Stimulated activated memory B cell treated with anti-CD40 and anti-IgM and Interleukin-4, amounts not matched to agents 10 μg/mL and 1 μg/mL and 100 μg/mL, for 72 hours (primary cell): ENCODE measurements at regions not wholly inside any gene's neighbourhood (a gene's known extent, or its start where the extent isn't known, plus 50 kb on each side); places are given as distances from the start of the nearest gene placed in this dataset.
"Not testable (repeated sequence)": the region's sequence is repeated elsewhere in the genome, so short reads cannot be mapped to it uniquely, and the experiment has no call there.

Source experiments
- ATAC-seq: fragments of 150-1000 bp; cut with Tn5 transposase; 2 replicates; pipeline ENCODE4 v1.10.0; 2021
- H3K27ac Mint-ChIP-seq: one replicate; pipeline ENCODE4 v1.8.0; 2022; ENCODE audit warnings: mild to moderate bottlenecking, mixed read lengths
- H3K27me3 Mint-ChIP-seq: one replicate; pipeline ENCODE4 v1.8.0; 2022; ENCODE audit warnings: mixed read lengths
- H3K36me3 Mint-ChIP-seq: one replicate; pipeline ENCODE4 v1.8.0; 2022; ENCODE audit warnings: mixed read lengths
- H3K4me1 Mint-ChIP-seq: one replicate; pipeline ENCODE4 v1.8.0; 2022; ENCODE audit warnings: mixed read lengths
- H3K4me3 Mint-ChIP-seq: one replicate; pipeline ENCODE4 v1.8.0; 2022; ENCODE audit warnings: mild to moderate bottlenecking, moderate library complexity, mixed read lengths
- H3K9me3 Mint-ChIP-seq: one replicate; pipeline ENCODE4 v1.8.0; 2022; ENCODE audit warnings: mixed read lengths

DNA sequence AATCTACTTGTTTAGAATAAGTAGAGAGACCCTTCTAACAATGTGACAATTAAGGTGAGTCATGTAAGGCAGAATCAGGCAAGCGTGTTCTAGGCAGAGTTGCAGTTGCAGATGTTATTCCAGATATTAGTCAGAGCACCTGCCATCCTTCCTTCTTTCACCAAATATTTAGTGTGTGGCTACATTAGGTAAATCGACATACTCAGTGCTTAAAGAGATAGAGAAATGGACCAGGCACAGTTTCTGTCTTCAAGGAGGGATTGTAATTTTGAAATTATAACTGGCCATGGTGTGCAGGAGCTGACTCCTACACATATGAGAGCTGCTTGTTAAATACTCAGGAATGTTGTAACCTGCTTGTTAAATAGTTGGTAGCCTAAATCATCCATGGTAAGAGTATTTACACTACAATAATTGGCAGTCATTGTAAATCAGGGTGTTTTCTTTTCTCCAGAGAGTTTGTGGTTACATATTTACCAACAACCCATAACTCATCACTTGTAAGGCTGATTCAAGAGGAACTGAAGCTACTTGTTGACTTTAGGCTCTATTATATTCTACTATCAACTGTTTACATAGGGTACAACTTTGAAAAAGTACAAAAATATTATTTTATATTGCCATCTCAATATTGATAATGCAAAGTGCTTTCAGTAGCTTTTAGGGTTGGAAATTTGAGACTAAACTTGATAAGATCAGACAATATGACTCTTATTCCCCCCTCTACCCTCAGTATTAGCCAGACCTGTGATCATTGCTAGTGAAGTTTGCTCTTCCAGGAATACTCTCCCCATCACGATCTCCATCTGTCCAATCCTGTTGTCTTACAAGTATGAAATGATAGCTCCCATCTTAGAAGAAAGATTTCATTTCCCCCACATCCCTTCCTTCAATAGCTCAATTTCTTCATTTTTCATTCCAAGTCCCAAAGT is 607.1 kb downstream of the COL12A1 start:
- ATAC-seq: peak; percentile 76
- Mint-ChIP-seq H3K4me1 (peaks cover 6% of the 10 kb centered on the region), H3K27me3 (no peaks in the 10 kb centered on the region), H3K4me3 (no peak overlapping the region), H3K27ac (no peak overlapping the region), H3K36me3 (no peaks in the 10 kb centered on the region), H3K9me3 (no peaks in the 10 kb centered on the region)

DNA sequence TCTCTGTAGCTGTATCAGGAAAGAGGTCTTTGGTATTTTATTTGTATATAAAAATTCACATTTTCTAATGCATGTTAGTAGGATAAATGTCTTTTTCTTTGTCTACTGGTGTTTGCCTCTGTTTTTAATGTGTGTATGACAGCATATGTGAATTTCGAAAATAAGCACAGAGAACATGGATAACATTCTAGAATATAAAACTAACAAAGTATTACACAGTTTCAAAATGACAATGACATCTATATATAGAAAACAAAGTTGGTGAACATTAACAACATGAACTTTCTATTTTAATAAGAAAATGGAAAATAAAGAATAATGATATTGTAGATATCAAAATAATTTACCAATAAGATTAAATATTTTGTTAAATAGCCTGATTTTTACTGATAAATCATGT is 608.0 kb downstream of the COL12A1 start:
- H3K9me3 Mint-ChIP-seq: peaks cover 3% of the 10 kb centered on the region
- H3K4me3 Mint-ChIP-seq: no peak overlapping the region
- no peaks in the 10 kb centered on the region for H3K36me3 Mint-ChIP-seq
- no peak overlapping the region for H3K27ac Mint-ChIP-seq
- peaks cover 6% of the 10 kb centered on the region for H3K4me1 Mint-ChIP-seq
- H3K27me3 Mint-ChIP-seq: no peaks in the 10 kb centered on the region
- no peak for ATAC-seq

DNA sequence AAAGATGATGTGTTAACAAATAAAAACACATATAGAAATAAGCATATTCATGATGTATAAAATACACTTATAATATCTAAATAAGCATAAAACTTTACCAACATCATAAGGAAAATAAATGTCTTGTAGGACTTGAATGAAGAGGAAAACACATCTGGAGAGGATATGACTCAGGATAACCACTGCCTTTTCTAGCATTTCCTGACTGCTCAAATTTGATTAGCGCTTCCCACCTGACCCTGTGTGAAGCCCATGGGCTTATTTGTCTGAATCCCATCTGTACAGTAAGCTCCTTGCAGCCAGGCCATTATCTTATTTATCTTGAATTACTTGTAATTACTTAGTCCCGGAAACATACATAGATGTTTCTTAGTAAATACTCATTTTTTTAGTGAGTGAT is 608.6 kb downstream of the COL12A1 start:
- Mint-ChIP-seq H3K36me3 (no peaks in the 10 kb centered on the region), H3K4me3 (no peak overlapping the region), H3K9me3 (peaks cover 3% of the 10 kb centered on the region), H3K4me1 (peaks cover 6% of the 10 kb centered on the region), H3K27me3 (no peaks in the 10 kb centered on the region), H3K27ac (no peak overlapping the region)
- no peak for ATAC-seq

DNA sequence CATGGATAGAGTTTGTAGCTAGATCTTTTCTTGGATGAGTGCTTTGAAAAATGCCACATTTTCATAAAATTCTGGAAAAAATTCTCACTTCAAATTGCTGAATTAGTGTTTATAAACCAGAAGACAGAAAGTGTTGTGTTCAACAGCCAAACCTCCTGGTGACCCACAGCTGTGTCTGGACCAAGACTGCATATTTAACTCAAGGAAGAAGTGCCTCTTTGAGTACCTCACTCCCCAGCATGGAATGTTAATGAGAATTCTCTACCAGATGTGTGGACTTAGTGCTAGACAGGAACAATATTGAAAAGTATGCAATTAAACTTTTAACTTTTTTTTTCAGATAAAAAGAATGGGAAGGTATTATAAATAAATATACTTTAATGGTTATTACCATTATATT is 609.3 kb downstream of the COL12A1 start:
- no peak overlapping the region for H3K4me3 Mint-ChIP-seq

DNA sequence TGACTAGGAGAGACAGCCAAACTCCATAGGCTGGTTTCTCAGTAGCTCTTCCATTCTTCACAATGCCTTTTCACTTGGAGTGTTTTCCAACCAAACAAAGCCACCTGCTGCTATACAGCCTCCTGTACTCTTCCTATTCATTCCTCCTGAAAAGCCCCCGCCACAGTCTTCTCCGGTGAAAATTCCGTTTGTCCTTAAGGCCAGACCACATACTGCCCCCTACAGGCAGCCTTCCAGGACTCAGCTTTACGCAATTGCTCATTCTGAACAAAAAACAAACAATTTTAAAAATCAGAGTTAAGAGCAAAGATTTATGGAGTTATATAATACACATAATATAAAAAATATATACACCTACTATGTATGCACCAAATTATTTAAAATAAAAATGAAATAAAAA is 611.5 kb downstream of the COL12A1 start:
- not testable (repeated sequence) for H3K27ac Mint-ChIP-seq, ATAC-seq, H3K4me3 Mint-ChIP-seq, H3K36me3 Mint-ChIP-seq, H3K9me3 Mint-ChIP-seq, H3K4me1 Mint-ChIP-seq, H3K27me3 Mint-ChIP-seq

More for the DNA sequence above, 609.3 kb downstream of the COL12A1 start:
- peaks cover 7% of the 10 kb centered on the region for H3K9me3 Mint-ChIP-seq
- H3K27ac Mint-ChIP-seq: no peak overlapping the region
- ATAC-seq: no peak
- H3K4me1 Mint-ChIP-seq: peaks cover 6% of the 10 kb centered on the region
- H3K27me3 Mint-ChIP-seq: no peaks in the 10 kb centered on the region
- H3K36me3 Mint-ChIP-seq: no peaks in the 10 kb centered on the region

- no peaks in the 10 kb centered on the region for H3K4me1 Mint-ChIP-seq
- no peak for ATAC-seq
Measured at GRCh38 chr6:74588094-74588832, 617.6 kb downstream of the COL12A1 start.

GRCh38 chr6:74587386-74587785 is 618.5 kb downstream of the COL12A1 start:
- peak; percentile 56 for ATAC-seq

More at GRCh38 chr6:74588094-74588832, 617.6 kb downstream of the COL12A1 start:
- Mint-ChIP-seq H3K27me3 (no peaks in the 10 kb centered on the region), H3K9me3 (peaks cover 8% of the 10 kb centered on the region), H3K4me3 (no peak overlapping the region), H3K36me3 (no peaks in the 10 kb centered on the region), H3K27ac (no peak overlapping the region)

DNA sequence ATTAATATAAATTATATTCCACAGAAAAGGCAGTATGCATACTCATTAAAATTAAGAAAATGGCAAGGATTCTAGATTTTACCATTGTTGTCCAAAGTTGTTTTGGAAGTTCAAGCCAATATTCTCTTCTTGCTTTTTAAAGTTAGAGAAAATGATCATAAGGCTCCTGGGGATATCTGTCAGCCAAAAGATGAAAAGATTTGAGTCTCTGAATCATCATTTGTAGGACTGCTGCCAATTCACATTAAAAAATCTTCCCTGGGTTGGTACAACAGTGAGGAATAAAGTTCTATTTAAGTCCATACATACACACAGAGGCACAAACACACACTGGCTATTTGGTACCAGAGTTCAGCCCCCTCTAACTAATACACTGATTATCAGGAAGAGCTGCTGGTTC is 620.1 kb downstream of the COL12A1 start:
- no peaks in the 10 kb centered on the region for H3K9me3 Mint-ChIP-seq
- no peak overlapping the region for H3K27ac Mint-ChIP-seq
- no peak for ATAC-seq
- no peaks in the 10 kb centered on the region for H3K4me1 Mint-ChIP-seq
- no peaks in the 10 kb centered on the region for H3K27me3 Mint-ChIP-seq
- no peaks in the 10 kb centered on the region for H3K36me3 Mint-ChIP-seq
- no peak overlapping the region for H3K4me3 Mint-ChIP-seq

More at GRCh38 chr6:74587386-74587785, 618.5 kb downstream of the COL12A1 start:
- no peaks in the 10 kb centered on the region for H3K36me3 Mint-ChIP-seq
- H3K27ac Mint-ChIP-seq: no peak overlapping the region
- H3K4me3 Mint-ChIP-seq: no peak overlapping the region
- H3K4me1 Mint-ChIP-seq: no peaks in the 10 kb centered on the region
- H3K9me3 Mint-ChIP-seq: peaks cover 6% of the 10 kb centered on the region
- no peaks in the 10 kb centered on the region for H3K27me3 Mint-ChIP-seq

DNA sequence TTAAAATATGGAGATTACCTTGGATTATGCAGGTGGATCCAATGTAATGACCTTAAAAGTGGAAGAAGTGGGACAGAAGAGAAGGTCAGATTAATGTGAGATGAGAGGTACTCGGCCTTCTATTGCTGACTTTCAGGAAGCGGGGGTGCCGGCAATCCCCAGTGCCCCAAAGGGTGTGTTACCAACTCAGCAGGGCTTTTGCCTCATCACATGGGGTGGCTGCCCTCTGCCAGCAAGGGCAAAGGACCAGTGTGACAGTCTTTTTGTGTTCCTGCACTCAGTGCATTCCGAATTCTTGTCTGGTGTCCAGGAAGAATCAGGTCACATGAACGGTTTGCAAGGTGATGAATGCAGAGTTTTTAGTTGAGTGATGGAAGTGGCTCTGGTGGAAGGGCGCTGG is 624.2 kb downstream of the COL12A1 start:
- no peak for ATAC-seq
- H3K4me3 Mint-ChIP-seq: no peak overlapping the region
- H3K9me3 Mint-ChIP-seq: no peaks in the 10 kb centered on the region
- no peak overlapping the region for H3K27ac Mint-ChIP-seq
- H3K4me1 Mint-ChIP-seq: no peaks in the 10 kb centered on the region
- H3K36me3 Mint-ChIP-seq: no peaks in the 10 kb centered on the region
- no peaks in the 10 kb centered on the region for H3K27me3 Mint-ChIP-seq

GRCh38 chr6:74579794-74580193 is 626.1 kb downstream of the COL12A1 start:
- H3K4me3 Mint-ChIP-seq: no peak overlapping the region
- H3K36me3 Mint-ChIP-seq: no peaks in the 10 kb centered on the region
- no peaks in the 10 kb centered on the region for H3K4me1 Mint-ChIP-seq
- no peaks in the 10 kb centered on the region for H3K9me3 Mint-ChIP-seq
- H3K27me3 Mint-ChIP-seq: no peaks in the 10 kb centered on the region
- no peak for ATAC-seq
- H3K27ac Mint-ChIP-seq: no peak overlapping the region

DNA sequence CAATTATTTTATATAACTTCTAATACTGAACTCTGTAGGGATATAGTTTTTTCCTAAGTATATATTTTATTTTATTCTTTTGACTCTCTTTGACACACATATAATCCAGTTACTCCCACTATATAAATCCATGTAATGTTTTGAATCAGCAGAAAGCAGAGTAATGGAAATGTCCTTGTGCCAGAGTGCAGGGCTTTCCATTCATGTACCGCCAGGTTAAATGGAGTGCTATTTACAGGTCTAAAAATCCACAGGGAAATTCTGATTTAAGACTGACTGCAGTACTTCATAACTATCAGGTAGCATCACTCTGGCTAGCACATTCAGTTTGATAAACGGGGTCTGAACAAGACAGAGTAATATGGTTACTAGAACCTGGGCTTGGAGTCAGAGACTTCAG is 626.8 kb downstream of the COL12A1 start:
- H3K36me3 Mint-ChIP-seq: no peaks in the 10 kb centered on the region

DNA sequence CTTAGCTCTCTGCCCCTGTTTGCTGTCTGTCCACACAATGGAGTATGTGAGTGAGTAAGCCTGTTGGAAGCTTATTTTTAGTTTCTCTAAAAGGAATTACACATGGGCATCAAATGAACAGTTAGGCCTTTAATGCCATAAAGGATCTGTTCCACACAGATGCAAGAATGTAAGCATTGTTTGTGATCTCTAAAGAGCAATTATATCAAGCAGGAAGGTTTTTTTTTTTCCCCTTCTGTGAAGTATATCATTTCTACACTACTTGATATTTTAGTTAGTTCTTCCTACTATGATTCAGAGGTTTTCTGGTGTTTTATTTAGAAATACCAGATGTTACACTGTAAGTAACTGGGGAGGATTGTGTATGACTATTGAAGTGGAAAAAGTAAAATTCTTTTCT is 627.5 kb downstream of the COL12A1 start:
- no peaks in the 10 kb centered on the region for H3K4me1 Mint-ChIP-seq
- no peak for ATAC-seq
- no peak overlapping the region for H3K4me3 Mint-ChIP-seq
- no peaks in the 10 kb centered on the region for H3K36me3 Mint-ChIP-seq
- H3K27me3 Mint-ChIP-seq: no peaks in the 10 kb centered on the region
- no peaks in the 10 kb centered on the region for H3K9me3 Mint-ChIP-seq
- H3K27ac Mint-ChIP-seq: no peak overlapping the region

More for the DNA sequence above, 626.8 kb downstream of the COL12A1 start:
- Mint-ChIP-seq H3K4me3 (no peak overlapping the region), H3K4me1 (no peaks in the 10 kb centered on the region), H3K9me3 (no peaks in the 10 kb centered on the region), H3K27me3 (no peaks in the 10 kb centered on the region), H3K27ac (no peak overlapping the region)
- ATAC-seq: no peak

GRCh38 chr6:74577619-74578018 is 628.2 kb downstream of the COL12A1 start:
- no peaks in the 10 kb centered on the region for H3K27me3 Mint-ChIP-seq
- no peak overlapping the region for H3K4me3 Mint-ChIP-seq
- no peaks in the 10 kb centered on the region for H3K9me3 Mint-ChIP-seq
- no peaks in the 10 kb centered on the region for H3K4me1 Mint-ChIP-seq
- H3K36me3 Mint-ChIP-seq: no peaks in the 10 kb centered on the region
- no peak for ATAC-seq
- no peak overlapping the region for H3K27ac Mint-ChIP-seq

DNA sequence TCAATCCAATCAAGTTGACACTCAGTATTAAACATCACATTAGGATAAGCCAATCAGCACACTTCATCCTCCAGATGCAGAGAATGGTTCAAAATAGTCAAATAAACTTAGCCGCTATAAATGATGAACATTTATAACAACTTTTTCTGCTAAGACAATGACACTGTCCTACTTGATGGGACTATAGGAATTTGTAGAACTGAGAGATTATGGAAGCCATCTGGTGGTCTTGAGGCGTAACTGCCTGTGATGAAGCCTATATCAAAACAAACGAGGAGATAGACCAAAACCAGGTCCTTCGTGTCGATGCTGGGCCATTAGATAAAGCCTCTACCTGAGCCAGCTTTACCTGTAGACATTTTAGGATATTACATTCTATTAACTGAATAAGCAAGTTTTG is 631.1 kb downstream of the COL12A1 start:
- Mint-ChIP-seq H3K27me3 (no peaks in the 10 kb centered on the region), H3K9me3 (no peaks in the 10 kb centered on the region), H3K4me1 (no peaks in the 10 kb centered on the region), H3K36me3 (no peaks in the 10 kb centered on the region), H3K4me3 (no peak overlapping the region), H3K27ac (no peak overlapping the region)
- no peak for ATAC-seq

- H3K9me3 Mint-ChIP-seq: no peaks in the 10 kb centered on the region
- no peak for ATAC-seq
- no peaks in the 10 kb centered on the region for H3K36me3 Mint-ChIP-seq
- no peak overlapping the region for H3K4me3 Mint-ChIP-seq
- no peak overlapping the region for H3K27ac Mint-ChIP-seq
- no peaks in the 10 kb centered on the region for H3K27me3 Mint-ChIP-seq
- H3K4me1 Mint-ChIP-seq: no peaks in the 10 kb centered on the region
Measured at GRCh38 chr6:74573613-74574012, 632.2 kb downstream of the COL12A1 start.

DNA sequence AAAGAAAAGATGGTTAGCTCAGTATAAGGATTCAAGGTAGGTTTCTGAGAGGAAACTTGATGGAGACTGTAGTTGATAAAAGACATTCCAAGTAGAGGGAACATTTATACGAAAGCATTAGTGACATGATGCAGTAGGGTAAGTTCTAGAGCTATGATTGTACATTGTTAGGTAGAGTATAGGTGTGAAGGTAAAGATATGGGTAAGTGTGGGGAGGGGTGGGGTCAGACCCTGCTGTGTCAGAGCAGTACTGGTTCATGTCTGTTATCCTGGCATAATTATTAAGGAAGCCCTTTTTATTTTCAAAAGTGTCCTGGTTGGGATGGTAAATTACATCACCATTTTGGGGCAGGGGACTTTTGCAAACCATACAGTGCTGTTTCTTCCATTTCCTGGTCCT is 635.8 kb downstream of the COL12A1 start:
- Mint-ChIP-seq H3K27ac (no peak overlapping the region), H3K4me1 (no peaks in the 10 kb centered on the region), H3K4me3 (no peak overlapping the region), H3K27me3 (no peaks in the 10 kb centered on the region), H3K36me3 (no peaks in the 10 kb centered on the region), H3K9me3 (no peaks in the 10 kb centered on the region)
- peak; percentile 54 for ATAC-seq
